Suprapubic skin (tissue), 4 donors: ENCODE measurements at regions not wholly inside any gene's neighbourhood (a gene's known extent, or its start where the extent isn't known, plus 50 kb on each side); places are given as distances from the start of the nearest gene placed in this dataset.

Source experiments
- CTCF ChIP-seq, 2 donors: fragments of 200-600 bp in 1 of 2; fragments of 450-650 bp in 1 of 2; sonication (generic) in 1 of 2; IDR thresholded peaks; one replicate each; pipeline ENCODE4 v1.5.1; 2016 to 2019; ENCODE audit warnings: antibody characterized with exemption in 2 of 2, mild to moderate bottlenecking in 1 of 2, moderate library complexity in 1 of 2
- EP300 ChIP-seq: sonication (generic); formaldehyde crosslinking; IDR thresholded peaks from one replicate; pipeline ENCODE4 v1.6.1; 2017; ENCODE audit warnings: antibody characterized with exemption
- POLR2A ChIP-seq, 2 donors: fragments of 450-650 bp; IDR thresholded peaks; one replicate each; pipeline ENCODE4 v1.6.1; 2017; ENCODE audit warnings: antibody characterized with exemption in 2 of 2, mild to moderate bottlenecking in 2 of 2, moderate library complexity in 2 of 2
- POLR2AphosphoS5 ChIP-seq, 3 donors: sonication (generic); formaldehyde crosslinking; IDR thresholded peaks; one replicate each; pipeline ENCODE4 v1.6.1; 2017; ENCODE audit warnings: antibody characterized with exemption in 3 of 3

GRCh38 chr3:72448375-72448823, 399.8 kb downstream of the SHQ1 start:
- no peak for TF ChIP-seq CTCF (IDR thresholded peaks at IDR 0.05)
- TF ChIP-seq POLR2AphosphoS5 (IDR thresholded peaks at IDR 0.05): no peak
- no peak for TF ChIP-seq EP300
- TF ChIP-seq POLR2A (IDR thresholded peaks at IDR 0.05): no peak
